CD4-positive, alpha-beta T cell treated with Interleukin-15 for 4 hours (primary cell): ENCODE measurements at regions not wholly inside any gene's neighbourhood (a gene's known extent, or its start where the extent isn't known, plus 50 kb on each side); places are given as distances from the start of the nearest gene placed in this dataset.

Experiments used
- DNase-seq: peaks from one replicate; pipeline ENCODE4 v3.0.0-alpha.2; 2020; ENCODE audit warnings: low spot score

DNA sequence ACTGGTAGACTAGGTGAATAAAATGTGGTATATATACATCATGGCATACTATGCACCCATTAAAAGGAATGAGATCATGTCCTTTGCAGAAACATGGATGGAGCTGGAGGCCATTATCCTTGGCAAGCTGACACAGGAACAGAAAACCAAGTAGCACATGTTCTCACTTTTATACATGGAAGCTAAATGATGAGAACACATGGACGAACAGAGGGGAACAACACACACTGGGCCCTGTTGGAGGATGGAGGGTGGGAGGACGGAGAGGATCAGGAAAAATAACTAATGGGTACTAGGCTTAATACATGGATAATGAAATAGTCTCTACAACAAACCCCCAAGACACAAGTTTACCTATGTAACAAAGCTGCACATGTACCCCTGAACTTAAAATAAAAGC is 780.0 kb downstream of the DACH1 start:
- no peak for DNase-seq

DNA sequence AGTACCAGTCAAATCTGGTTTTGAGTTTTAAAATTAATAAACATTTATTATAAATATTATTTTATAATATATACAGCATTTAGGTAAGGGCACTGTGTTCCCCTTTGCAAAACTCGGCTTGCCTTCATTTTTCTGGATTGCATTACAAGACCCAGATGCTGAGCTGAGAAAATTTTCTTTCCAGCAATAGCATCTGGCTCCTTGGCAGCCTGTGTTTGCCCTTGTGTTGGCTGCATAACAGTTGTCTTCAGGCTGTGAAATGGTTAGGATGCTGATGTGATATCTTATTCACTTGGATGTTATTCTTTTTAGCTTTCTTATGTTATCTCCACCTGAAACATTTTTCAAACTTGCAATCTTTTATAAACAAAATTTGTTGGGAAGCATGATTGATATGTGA is 784.4 kb downstream of the DACH1 start:
- no peak for DNase-seq

- no peak for DNase-seq
These were observed 787.4 kb downstream of the DACH1 start for GRCh38 chr13:71079638-71080037.

DNA sequence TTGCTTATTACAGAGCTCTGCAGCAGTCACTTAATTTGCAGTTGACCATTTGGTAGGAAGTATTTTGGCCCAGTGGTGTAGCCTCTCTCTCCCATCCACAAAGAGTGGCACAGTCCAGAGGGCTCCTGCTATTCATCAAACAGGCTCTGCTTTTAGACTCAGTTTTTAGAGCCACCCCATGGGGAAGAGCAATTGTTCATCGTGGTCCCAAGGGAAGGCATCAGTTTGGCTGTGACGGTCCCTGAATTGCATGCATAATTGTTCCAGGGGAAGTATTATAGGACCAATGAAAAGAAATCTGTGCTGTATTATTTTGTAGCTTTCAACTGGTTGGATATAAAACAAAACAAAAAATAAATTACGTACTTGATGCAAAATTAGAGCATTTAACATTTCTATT is 799.0 kb downstream of the DACH1 start:
- no peak for DNase-seq

DNA sequence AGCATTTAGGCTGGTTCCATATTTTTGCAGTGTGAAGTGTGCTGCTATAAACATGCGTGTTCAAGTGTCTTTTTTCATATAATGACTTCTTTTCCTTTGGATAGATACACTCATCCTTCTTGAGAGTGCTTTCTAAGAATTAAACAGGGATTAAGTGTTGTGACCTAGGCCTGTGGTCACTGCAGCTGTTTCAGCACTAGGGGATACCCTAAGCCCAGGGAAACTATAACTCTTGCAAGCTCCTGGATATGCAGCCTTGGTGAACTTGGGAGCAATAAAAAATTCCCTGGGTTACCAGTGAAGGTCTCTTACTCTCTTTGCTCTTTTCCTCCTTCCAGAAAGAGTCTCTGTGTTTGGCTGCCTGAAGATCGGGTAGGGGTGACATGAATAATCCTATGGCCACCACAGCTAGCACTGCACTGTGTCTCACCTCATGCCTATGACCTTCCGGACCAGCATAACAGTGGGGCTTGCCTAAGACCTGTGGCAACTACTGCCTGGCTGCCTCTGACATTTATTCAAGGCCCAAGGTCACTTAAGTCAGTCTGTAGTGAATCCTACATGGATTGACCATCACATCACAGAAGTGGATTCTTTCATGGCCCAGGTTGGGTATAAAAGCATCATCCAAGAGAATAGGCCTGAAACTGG is 799.7 kb downstream of the DACH1 start:
- DNase-seq, result no peak

DNA sequence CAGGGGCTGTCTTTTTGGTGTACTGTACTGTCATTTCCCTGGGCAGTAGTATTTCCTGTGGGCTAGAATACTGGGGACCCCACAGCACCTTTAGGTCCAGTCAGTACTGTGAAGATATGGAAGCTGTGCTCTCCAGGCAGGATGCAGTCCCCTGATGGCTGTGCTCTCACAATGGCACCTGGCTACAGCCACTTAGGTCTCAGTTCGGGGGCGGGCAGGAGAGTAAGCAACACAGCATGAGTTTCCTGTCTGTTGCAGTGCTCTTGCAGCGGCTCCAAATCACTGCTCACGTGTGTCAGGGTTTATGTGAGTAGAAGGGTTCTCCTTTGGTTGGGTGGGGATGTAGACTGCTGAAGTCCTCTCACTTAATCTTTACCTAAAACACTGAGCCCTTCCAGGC is 810.4 kb downstream of the DACH1 start:
- no peak for DNase-seq

DNA sequence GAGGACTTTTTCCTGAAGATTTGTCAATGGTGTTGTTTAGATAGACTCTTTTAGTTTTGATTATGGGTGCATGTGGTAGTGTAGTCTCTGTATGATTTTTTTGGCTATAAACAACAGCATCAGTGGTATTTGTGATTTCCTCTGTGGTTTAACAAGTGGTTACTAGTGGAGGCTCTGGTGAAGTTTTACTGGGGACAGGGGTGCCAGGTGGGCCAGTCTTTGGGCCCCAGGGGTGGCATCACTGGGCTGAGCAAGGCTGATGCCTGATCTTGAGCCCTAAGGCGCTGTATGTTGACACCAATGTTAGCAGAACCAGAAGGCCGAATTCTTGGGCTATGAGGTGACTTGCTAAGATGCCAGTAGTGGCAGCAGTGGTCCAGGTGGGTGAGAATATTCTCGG is 811.4 kb downstream of the DACH1 start:
- no peak for DNase-seq

GRCh38 chr13:71055047-71055446 is 812.0 kb downstream of the DACH1 start:
- DNase-seq, result no peak

GRCh38 chr13:71054358-71054757 is 812.6 kb downstream of the DACH1 start:
- no peak for DNase-seq

DNA sequence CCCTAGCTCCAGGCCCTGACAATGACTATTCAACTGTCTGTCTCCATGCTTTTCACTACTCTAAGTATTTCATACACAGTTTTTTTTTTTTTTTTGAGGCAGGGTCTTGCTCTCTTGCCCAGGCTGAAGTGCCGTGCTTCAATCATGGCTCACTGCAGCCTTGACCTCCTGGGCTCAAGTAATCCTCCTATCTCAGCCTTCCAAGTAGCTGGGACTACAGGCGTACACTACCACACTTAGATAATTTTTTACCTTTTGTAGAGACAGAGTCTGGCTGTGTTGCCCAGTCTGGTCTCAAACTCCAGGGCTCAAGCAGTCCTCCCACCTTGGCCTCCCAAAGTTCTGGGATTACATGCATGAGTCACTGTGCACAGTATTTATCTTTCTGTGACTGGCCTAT is 815.4 kb downstream of the DACH1 start:
- no peak for DNase-seq

GRCh38 chr13:71046360-71047079 is 820.5 kb downstream of the DACH1 start:
- DNase-seq, result no peak

DNA sequence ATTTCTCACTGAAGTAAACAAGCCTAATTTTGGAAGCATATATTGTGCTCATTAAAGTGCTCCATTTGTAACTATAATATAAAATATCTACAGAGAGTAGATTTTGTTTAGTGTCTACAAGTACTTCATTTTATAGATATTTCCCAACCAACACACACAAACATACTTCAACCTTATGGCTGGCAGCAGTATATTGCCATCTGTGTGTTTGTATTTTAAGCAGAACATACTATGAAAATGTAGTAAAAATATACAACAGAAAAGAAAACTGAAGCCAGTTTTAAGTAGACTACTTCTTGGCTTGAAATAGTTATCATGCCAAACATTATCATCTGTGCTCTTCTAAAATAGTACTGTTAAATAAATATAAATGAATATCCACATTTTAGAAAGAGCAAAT is 821.9 kb downstream of the DACH1 start:
- DNase-seq, result no peak

- no peak for DNase-seq
These were observed 827.6 kb downstream of the DACH1 start for GRCh38 chr13:71039440-71039839.

- DNase-seq, result no peak
These were observed 833.0 kb downstream of the DACH1 start for GRCh38 chr13:71034018-71034417.

- no peak for DNase-seq
These were observed 834.0 kb downstream of the DACH1 start for GRCh38 chr13:71033026-71033425.

DNA sequence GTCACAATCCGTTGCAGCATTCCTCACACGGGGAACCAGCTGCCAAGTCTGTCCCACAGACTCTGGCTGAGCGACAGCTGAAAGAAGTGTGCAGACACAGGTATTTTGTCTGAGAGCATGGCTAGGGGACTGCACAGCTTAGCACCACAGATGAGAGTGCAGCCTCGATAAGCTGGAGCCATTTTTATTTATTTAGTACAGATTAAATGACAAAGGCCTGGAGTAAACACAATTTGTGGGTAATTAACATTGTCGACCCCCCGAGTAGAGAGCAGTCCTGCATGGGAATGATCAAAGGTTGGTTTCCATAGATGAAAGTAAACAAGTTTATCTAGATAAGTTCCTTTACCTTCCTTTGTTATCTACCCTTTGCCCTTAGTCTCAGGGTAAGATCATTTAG is 836.2 kb downstream of the DACH1 start:
- no peak for DNase-seq

DNA sequence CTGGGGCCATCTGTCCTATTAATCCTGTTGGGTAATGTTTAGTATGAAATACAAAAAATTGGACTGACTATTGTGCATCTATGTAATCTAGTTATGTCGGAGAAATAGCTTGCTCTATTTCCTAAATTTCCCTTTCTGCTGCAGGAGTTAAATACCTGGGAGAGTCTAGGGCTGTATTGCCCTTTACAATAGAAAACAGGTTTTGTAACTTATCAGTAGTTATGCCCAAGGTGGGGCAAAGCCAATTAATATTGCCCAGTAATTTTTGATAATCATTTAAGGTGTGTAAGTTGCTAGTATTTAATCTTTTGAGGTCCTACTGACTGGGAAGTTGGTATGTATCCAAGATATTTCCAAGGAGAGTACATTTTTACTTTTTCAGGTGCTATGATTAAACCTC is 838.1 kb downstream of the DACH1 start:
- no peak for DNase-seq

- no peak for DNase-seq
These were observed 845.1 kb downstream of the DACH1 start for GRCh38 chr13:71021825-71022422.

GRCh38 chr13:71018995-71019394 is 848.0 kb downstream of the DACH1 start:
- DNase-seq, result no peak

DNA sequence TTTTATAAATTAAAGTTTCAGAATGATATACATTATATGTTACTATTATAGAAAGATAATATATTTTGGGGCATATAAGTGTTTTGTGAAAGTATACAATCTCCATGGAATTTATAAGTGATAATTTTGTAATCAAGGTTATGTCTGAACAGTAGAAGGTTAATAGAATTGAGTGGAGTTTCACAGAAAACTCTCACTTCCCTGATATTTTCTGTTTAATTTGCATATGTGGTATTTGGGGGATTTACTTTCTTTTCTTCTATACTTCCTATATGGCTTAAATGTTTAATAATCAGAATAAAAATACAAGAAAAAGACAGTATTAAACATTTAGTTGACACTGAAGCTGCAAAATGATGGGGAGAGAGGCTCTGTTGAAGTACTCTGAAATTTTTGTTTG is 848.5 kb downstream of the DACH1 start:
- DNase-seq, result no peak

GRCh38 chr13:71017607-71018006 is 849.4 kb downstream of the DACH1 start:
- DNase-seq, result no peak

- DNase-seq, result no peak
These were observed 851.5 kb downstream of the DACH1 start for GRCh38 chr13:71015516-71015915.

- DNase-seq, result no peak
These were observed 852.0 kb downstream of the DACH1 start for GRCh38 chr13:71015021-71015420.

DNA sequence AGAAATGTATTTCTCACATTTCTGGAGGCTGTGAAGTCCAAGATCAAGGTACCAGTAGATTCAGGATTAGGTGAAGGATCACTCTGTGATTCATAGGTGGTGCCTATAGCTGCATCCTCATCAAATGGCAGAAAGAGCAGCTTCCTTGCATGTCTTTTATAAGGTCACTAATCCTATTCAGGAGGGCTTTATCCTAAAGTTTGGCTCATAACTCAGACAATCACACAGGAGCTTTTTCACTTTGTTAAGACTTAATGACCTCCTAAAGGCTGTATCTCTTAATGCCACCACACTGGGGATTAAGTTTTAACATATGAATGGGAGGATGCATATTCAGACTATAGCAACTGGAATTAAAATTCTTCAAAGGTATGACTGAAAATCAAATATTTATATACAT is 861.1 kb downstream of the DACH1 start:
- DNase-seq, result no peak
